Spleen (tissue), 7 donors: ENCODE measurements at regions not wholly inside any gene's neighbourhood (a gene's known extent, or its start where the extent isn't known, plus 50 kb on each side); places are given as distances from the start of the nearest gene placed in this dataset.

Experiments used
- POLR2A ChIP-seq, 3 donors: fragments of 450-650 bp; IDR thresholded peaks; one replicate each; pipeline ENCODE4 v1.5.1; 2017; ENCODE audit warnings: antibody characterized with exemption in 3 of 3, mild to moderate bottlenecking in 1 of 3
- POLR2AphosphoS5 ChIP-seq, 3 donors: sonication (generic); formaldehyde crosslinking; IDR thresholded peaks; one replicate each; pipeline ENCODE4 v1.5.1; 2017; ENCODE audit warnings: antibody characterized with exemption in 3 of 3
- TF ChIP-seq, protein P1 (sequence below), 11 experiments: fragments of 200-600 bp in 7 of 11; fragments of 450-650 bp in 4 of 11; sonication (generic) in 4 of 11; IDR thresholded peaks in 8 of 11; conservative IDR thresholded peaks in 3 of 11; 1 replicate in 7 of 11; 2 replicates in 4 of 11; pipeline versions ENCODE4 v1.4.0 to v1.8.0; 2016 to 2021; ENCODE audit warnings: antibody characterized with exemption in 11 of 11, inconsistent platforms in 4 of 11, mild to moderate bottlenecking in 1 of 11
- donor health status: DM: no; HTN: no; CAD: no; lungs with moderate emphysema.
- donor health status: DM: no; HTN: no; CAD: no.
- donor health status: DM: no; HTN: no; CAD: no.

DNA sequence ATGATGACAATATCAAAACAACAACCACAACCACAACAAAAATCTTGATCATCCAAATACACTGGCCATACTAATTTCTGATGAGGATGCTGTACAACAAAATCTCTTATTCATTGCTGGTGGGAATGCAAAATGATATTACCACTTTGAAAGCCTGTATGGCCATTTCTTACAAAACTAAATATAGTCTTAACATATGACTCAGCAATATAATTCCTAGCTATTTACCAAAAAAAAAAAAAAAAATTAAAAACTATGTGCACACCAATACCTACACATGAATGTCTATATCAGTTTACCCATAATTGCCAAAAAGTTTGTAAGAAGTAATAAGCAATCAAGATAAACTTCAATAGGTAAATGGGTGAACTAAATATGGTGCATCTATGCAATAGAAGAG, 1379.7 kb downstream of the CDH11 start:
- TF ChIP-seq POLR2A (IDR thresholded peaks at IDR 0.05) (no peak), POLR2AphosphoS5 (IDR thresholded peaks at IDR 0.05) (no peak)
- TF ChIP-seq, protein P1, sequence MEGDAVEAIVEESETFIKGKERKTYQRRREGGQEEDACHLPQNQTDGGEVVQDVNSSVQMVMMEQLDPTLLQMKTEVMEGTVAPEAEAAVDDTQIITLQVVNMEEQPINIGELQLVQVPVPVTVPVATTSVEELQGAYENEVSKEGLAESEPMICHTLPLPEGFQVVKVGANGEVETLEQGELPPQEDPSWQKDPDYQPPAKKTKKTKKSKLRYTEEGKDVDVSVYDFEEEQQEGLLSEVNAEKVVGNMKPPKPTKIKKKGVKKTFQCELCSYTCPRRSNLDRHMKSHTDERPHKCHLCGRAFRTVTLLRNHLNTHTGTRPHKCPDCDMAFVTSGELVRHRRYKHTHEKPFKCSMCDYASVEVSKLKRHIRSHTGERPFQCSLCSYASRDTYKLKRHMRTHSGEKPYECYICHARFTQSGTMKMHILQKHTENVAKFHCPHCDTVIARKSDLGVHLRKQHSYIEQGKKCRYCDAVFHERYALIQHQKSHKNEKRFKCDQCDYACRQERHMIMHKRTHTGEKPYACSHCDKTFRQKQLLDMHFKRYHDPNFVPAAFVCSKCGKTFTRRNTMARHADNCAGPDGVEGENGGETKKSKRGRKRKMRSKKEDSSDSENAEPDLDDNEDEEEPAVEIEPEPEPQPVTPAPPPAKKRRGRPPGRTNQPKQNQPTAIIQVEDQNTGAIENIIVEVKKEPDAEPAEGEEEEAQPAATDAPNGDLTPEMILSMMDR (IDR thresholded peaks at IDR 0.05 in 8 of 11, conservative IDR thresholded peaks at IDR 0.05 in 3 of 11): no peak
